H4 (cell line): ENCODE measurements at regions not wholly inside any gene's neighbourhood (a gene's known extent, or its start where the extent isn't known, plus 50 kb on each side); places are given as distances from the start of the nearest gene placed in this dataset.
A peak's percentile ranks its signal among the peaks of the same experiment; 100 is the strongest.
"Not testable (repeated sequence)": the region's sequence is repeated elsewhere in the genome, so short reads cannot be mapped to it uniquely, and the experiment has no call there.

Experiments used
- DNase-seq: peaks from one replicate; pipeline ENCODE4 v3.0.0-alpha.2; 2015; ENCODE audit warnings: low spot score

DNA sequence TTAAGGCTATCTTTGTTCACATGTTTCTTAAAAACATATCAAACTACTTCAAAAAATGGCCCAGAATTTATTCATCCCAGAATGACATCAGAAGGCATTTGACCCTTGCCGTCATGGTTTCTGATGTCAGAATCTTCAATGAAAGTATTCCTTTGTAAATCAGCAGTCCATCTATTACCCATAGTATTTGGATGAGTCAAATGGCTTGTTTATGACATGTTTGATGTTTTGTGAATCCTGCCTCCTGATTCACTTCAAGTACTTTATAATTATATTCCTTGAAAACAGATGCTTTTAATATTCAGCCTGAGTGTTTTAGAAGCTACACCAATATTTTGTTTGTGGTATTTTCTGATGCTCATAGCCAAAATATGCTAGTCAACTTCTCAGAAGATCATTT lies 200.8 kb upstream of the MEF2C start:
- DNase-seq: no peak

DNA sequence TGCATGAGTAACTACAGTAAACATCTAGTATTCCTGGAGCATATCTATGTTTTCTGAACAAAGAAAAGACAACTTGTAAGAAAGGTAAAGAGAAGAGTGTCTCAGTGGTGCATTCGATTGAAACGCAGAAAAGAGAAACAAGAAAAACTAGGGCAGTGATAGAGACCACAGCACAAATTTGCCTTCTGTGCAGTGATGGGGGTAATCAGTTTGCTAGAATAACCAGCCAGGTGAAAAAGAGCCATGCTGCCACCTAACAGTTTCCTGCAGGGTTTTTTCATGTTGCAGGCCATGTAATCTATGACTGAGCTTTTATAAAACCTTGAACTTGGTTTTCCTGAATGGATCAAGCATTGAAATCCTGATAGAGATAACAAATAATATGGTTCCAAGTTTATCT lies 198.4 kb upstream of the MEF2C start:
- DNase-seq: no peak

DNA sequence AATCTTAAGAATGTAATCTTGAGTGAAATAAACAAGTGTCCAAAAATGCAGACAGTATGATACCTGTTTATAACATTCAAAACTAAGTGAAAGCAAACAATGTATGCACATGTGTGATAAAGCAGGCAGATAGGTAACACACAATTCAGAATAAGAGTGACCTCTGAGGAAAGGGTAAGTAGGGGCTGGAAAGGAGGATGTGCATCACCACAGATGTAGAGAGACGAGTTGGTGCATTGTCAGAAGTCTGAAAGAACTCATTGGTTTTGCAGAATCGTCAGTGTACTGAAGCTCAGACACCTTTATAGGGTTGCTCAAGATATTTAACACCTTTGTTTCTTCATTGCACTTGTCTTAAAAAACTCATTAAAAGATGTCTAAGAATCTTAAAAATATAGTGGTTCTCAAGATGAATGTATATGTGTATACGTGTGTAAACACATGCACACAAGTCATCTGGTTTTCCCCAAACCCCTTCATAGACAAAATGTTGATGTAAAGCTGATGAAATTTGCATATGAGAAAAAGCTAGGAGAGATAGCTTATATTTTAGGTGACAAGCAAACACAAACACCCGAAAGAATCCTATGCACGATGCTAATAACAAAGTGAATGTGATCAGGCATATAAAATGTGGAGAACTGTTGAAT lies 197.6 kb upstream of the MEF2C start:
- no peak for DNase-seq

DNA sequence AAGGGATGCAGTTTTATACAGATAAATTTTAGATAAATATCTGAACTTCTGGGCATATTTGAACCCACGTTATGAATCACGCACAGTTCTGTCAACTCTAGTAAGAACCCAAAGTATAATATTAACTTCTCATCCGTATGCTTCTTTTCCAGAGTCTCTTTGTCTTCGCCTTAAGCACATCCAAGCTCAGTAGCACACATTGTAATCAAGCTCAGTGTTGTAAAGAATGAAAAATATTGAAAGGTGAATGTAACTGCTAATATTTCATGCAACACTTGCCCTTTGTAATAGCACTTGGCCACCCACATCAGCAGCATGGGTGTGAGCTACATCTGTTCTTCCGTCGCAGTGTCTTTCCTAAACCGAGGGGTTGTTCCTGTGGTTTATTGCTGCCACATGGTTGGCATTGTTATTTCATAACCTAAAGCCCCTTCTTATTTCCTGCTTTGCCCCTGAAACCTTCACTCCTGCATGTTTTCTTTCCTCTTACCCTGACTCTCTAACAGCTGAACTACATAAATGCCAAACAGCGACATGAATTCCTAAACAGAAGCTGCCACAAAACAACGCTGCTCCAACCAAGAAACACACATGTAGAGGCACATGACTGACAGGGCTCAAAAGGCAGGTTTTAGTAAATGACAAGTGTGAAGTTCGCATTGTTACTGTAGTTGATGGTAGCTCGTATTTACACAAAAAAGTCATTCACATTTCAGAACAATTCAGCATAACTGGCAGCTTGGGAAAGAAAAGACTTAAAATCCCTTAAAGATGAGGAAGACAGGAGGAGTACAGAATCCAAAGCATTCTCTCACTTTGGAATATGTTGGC lies 190.1 kb upstream of the MEF2C start:
- DNase-seq: no peak

DNA sequence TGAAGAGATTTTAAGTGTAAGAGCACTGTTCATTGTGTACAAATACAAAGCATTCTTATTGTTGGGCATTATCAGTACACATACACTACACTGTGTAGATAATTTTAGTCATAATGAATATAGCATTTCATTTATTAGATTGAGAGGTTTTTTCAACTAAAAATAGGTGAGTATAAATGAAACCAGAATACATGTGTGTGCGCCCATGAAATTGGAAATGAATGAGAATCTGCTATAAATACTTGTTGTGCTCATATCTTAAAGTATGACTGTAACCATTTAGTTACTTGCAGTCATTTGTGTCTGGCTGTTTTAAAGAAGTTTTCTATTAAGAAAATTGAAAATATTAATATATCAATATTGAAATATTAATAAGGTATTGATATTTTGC lies 189.0 kb upstream of the MEF2C start:
- no peak for DNase-seq

DNA sequence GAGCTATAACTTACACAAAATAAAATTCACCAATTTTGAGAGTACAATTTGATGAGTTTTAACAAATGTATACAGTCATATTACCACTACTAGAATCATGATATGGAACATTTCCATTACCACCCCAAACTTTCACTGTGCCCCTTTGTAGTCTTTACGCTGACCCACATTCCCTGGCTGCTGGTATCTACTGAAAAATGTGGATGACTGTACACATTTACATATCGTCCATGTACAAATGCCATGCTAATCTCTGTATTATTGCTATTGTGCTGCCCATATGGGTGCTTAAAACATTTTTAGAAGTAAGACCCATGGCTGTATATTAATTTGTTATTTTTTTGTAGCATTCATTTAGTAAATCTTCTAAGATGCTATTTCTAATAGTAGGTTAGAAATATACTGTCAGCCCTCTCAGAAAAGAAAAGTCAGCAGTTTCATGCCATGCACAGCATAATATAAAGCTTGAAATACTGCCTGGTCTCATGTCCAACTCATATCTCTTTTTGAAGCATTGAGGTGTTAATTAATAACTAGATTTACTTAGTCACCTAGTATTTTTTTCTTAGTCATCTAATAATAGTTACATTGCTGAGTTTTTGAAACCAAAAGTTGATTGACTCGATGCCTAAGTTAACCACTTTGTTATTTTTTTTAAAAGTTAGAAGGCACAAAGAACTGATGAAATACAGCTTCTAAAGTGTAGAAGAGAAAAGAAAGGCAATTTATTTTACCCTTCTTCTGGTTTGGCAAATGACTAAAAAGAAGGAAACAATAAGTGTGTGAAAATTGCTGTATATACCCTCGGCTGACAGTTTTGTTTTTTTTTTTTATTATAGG lies 188.3 kb upstream of the MEF2C start:
- DNase-seq: no peak

DNA sequence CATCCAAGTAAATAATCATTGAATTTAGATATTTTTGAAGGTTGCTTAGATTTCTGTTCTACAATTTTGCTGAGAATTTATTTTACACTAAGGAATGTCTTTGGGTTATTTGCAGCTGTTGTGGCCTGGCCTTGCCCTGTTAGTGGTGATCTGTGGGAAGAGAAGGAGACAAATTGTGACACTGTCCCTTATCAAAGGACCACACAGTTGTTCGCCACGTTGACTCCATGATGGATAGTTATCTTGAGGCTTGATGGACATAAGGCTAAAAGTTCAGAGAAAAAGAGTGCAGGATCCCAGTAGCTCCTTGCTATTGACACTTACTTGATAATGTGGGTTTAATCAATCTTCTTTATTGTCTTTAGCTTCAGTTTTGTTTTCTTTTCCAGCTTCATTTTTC lies 186.6 kb upstream of the MEF2C start:
- DNase-seq: no peak

DNA sequence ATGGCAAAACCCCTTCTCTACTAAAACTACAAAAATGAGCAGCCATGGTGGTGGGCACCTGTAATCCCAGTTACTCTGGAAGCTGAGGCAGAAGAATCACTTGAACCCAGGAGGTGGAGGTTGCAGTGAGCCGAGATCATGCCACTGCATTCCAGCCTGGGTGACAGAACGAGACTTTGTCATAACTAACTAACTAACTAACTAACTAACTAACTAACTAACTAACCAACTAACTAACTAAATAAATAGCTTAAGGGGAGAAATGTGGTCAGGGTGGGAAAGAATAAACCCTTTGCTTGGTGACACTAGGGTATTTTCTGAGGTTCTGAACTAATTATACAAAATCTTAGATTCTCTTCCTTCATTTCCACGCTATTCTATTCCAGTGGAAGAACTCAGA lies 184.4 kb upstream of the MEF2C start:
- DNase-seq: no peak

DNA sequence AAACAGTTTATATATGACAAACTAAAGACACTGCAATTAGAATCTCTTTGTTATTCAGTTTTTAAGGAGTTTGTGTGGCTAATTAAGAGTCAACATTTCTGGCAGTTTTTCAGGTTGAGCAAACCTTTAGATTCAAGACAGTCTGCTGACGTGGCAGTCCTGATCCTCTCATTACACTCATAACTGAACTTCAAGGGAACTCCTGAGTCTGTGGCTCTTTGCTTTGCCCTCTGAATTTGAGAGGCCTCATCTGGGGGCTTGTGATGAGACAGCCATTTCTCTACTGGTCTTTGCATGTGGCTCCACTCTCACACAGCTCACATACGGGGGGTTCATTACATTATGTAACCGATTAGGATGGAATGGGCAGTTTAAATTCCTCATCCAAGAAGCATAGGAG lies 182.9 kb upstream of the MEF2C start:
- no peak for DNase-seq

DNA sequence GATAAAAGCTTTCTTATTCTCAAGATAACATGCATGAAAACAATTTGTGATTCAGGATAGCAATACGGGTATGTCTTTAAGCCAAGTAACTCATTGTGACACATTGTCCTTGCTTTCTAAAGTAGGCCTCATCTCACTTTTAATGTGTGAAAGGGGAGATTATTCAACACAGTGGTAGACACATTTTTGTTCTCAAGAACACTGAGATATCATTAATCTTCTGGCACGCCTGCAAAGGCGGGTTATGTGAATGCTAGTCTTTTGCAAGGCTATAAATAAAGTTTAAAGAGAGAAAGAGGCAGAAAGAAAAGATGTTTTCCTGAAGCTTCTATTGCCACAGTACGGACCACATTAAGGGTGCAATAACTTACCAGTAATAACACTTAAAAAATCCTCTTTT lies 181.8 kb upstream of the MEF2C start:
- DNase-seq: no peak

DNA sequence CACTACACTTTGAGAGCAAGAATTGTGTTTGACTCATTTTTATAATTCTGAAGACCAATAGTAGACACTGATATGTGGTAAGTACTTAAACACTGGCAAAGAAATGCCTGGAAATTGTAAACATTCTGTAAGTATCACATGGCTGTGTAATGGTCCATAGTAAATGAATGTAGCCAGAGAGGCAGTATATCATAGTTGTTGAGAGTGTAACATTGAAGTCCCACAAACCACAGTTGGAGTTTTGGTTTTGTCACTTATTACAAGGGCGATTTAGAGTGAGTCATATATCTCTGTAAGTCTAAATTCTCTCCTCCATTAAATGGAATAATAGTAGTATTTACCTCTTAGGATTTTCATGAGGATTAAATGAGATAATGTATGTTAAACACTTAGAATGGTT lies 181.1 kb upstream of the MEF2C start:
- peak; percentile 48 for DNase-seq

DNA sequence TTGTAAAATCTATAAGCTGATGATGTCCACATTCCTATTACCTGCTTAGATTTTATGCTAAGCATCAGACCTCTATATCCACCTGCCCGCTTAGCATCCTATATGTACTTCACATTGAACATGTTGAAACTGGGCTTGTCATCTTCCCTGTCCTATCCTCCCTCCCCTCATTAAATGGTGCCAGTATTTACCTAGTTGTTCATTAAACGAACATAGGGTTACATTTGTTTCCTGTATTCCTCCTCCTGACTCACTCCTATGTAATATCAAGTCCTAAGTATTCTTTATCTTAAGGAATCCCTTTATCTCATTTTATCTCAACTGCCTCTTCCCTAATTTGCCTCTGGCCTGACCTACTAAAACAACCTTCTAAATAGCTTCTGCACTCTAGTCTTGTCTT lies 177.8 kb upstream of the MEF2C start:
- DNase-seq: no peak

DNA sequence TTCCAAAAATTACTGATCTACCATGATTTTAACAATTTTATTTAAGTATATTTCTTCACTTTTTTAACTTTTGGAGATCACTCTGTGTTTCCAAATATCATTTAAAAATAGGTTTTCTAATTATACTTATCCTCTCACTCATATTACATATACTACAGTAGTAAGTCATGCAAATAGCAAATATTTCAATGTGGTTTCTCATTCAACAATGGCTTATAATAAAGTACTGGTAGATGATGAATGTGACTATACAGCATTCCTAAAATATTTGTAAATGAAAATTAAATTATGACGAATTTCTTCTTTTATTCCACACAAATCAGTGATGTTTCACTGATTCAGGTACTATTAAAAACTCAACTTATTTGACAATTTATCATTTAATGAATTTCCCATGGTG lies 176.3 kb upstream of the MEF2C start:
- no peak for DNase-seq

DNA sequence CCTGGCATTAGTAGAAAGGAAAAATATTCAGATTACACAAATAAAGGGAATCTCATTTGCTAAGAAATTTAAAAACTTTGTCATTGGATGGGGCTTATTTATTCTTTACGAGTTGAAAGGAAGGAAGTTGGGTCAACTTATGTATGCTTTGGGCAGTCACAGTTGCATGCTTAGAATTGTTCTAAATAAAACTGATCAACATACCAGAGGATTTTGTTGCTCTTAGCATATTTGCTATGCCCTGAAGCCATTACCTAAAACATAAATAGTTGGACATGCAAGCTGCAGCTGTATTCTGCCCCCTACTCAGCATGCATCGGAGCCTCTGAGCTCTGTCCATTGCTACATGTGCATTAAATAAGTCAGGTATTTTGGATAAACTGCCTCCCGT lies 172.7 kb upstream of the MEF2C start:
- no peak for DNase-seq

DNA sequence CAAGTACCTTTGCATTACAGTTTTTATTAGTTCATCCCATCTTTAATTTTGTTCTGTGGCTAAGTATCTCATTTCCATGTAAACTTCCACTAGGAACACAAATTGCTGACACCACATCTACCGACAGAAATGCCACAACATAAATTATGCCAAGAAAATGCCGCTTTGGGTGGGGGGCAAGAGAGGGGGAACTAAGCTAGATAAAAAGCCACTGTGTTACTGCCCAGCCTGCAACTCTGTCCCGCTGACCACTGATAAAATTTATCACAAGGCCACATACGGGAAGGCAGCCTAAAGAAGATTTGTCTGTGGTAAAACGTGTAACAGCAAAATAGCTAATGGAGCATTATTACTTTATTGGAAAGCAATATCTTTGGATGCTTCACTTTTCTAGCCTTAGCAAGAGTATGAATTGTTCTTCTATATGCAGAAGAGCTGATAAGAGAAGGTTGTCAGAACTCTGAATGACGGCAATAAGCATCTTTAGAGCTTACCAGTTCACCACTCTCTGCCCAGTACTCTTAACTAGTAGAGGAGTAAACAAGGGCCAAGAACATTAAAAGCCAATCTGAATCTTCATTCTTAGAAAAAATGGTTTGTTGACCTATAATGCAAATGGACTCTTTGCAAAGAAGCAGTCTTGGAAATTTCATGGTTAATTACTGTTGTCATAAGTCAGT lies 172.2 kb upstream of the MEF2C start:
- DNase-seq: no peak

DNA sequence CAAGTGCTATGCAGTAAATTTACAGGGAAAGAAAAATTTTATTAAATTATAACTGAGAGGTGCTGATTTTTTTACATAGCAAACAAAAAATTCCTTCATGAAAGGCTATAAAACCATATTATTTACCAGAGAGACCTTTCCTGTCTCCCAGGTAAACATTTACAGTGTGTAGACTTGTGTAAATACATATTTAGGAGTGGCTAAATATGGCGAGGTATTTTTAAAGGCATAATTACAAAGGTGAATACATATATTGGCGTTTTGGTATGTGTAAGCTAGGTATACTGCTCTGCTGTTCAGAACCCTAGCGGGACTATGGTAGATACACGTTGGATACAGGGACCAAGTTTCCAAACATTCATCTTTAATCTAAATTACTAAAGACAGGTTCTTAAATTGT lies 170.6 kb upstream of the MEF2C start:
- DNase-seq: no peak

DNA sequence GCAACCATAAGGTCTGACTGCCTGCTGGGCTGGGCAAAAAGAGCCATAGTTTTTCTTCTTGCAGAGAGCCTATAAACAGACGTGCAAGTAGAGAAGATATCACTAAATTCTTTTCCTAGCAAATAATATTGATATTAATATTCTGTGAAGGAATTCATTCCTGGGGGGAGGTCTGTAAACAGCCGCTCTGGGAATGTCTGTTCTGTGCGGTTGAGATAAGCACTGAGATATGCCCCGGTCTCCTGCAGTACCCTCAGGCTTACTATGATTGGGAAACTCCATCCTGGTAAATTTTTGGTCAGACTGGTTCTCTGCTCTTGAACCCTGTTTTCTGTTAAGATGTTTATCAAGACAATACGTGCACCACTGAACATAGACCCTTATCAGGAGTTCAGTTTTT lies 167.1 kb upstream of the MEF2C start:
- not testable (repeated sequence) for DNase-seq

DNA sequence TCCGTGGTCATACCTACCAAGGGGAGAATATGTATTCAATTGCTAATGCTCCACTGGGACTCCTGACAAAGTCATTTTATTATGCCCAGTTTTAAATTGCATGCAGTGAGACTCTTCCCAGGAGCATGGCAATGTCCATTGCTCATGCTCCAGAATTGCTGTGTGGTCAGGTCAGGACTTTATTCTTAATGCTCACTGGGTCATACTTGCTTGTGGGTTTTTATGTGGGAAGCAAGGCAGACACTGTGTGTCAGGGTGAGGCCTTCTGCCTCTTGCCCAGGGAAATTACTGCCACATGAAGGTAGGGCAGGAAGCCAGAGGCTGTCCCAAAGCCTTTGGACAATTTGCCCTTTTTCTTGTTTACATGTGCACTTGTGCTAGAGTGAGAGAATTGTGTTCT lies 164.6 kb upstream of the MEF2C start:
- DNase-seq: no peak

DNA sequence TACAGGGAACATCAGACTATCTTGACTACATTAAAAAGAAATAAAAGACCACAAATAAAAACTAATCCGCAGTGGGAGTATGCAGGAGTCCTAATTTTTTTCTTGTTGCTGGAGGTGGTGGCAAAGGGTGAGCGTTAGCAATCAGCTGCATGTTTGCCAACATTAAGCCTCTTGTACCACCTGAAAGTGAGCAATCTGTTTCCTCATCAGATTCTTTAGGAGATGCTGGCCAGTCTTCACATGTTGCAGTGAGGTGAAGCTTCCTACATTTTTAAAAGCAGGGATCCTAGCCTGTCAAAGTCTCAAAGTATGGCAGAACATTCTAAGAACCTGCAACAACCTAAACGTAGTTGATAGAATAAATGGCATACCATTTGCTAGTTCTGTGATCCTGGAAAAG lies 162.2 kb upstream of the MEF2C start:
- DNase-seq: no peak

DNA sequence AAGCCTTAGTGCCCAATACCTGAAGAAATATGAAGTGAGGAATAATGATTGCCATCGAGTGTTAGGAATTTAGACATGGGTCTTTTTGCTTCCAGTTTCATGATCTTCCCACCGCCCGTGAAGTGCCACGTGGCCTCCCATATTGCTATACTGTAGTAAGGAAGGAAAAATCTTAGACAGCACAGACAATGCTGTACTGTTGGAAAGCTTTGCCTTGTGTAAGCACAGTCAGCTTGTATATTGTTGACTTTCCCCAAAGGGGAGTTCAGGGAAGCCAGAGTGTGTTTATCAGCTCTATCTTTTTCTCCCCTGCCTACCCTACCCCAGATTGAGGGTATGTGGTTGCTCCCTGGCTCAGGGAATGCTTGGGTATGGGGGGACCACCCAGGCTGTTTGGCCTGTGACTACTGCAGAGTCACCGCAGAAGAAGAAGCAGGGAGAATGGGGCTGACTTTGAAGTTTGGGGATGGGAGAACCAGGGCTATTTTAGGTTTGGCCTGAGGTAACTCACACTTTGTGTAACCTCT lies 161.8 kb upstream of the MEF2C start:
- DNase-seq: no peak

DNA sequence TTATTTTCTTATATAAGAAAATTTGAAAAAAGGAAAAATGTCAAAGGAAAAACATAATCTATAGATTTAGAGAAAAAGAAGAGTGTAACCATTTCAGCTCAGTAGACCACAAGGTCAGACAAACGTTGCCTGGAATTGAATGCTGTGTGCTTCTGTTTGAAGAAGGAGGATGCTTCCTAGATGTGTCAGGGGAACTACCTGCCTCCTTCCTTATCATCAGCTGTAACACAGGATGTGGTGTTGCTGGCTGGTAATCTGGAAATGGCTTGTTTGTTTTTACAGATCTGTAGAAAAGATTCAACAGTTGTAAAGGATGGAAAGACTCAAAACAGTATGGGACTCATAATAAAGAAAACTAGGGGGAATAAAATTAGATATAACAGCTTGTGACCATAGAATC lies 160.7 kb upstream of the MEF2C start:
- DNase-seq: no peak

DNA sequence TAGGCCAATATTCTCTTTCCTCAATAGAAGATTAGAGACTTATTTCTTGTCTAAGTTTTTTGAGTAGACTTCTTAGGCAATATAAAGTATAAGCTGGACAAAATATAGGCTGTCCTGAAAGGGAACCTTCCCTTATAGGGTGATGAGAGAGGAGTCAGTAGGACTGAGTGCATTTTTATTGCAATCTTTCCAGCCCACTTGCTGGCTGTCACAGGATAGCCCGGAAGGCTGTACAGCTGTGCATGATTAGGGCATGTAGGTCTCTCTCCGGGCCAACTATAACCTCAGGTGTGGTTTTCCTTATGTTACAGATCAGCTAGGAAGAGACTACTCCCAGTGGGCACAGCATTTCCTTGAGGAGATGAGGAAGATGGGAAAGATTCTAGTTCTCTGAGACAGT lies 159.8 kb upstream of the MEF2C start:
- no peak for DNase-seq
